ENCODE measurements at regions not wholly inside any gene's neighbourhood (a gene's known extent, or its start where the extent isn't known, plus 50 kb on each side); places are given as distances from the start of the nearest gene placed in this dataset.
"Not testable (repeated sequence)": the region's sequence is repeated elsewhere in the genome, so short reads cannot be mapped to it uniquely, and the experiment has no call there.

- not testable (repeated sequence) for DNase-seq
Observed at GRCh38 chrX:40788698-40789097, 53.4 kb upstream of the MED14 start.

GRCh38 chrX:40792433-40792832, 57.1 kb upstream of the MED14 start:
- DNase-seq, result no peak

GRCh38 chrX:40794829-40795130, 59.4 kb upstream of the MED14 start:
- DNase-seq, result not testable (repeated sequence)

GRCh38 chrX:40799745-40800144, 64.4 kb upstream of the MED14 start:
- not testable (repeated sequence) for DNase-seq

- DNase-seq, result no peak
Observed at GRCh38 chrX:40805404-40805803, 70.1 kb upstream of the MED14 start.

GRCh38 chrX:40806513-40807220, 71.3 kb upstream of the MED14 start:
- DNase-seq, result no peak

GRCh38 chrX:40807384-40807783, 72.0 kb upstream of the MED14 start:
- no peak for DNase-seq

- no peak for DNase-seq
Observed at GRCh38 chrX:40808203-40808602, 72.9 kb upstream of the MED14 start.

GRCh38 chrX:40809210-40809609, 73.9 kb upstream of the MED14 start:
- DNase-seq, result no peak

GRCh38 chrX:40815045-40815444, 79.7 kb upstream of the MED14 start:
- not testable (repeated sequence) for DNase-seq

GRCh38 chrX:40816906-40817305, 81.6 kb upstream of the MED14 start:
- no peak for DNase-seq

- DNase-seq, result no peak
Observed at GRCh38 chrX:40818236-40818635, 82.9 kb upstream of the MED14 start.

GRCh38 chrX:40821780-40822179, 86.4 kb upstream of the MED14 start:
- DNase-seq, result no peak

GRCh38 chrX:40827331-40827730, 92.0 kb upstream of the MED14 start:
- no peak for DNase-seq

GRCh38 chrX:40831750-40832149, 96.4 kb upstream of the MED14 start:
- no peak for DNase-seq

GRCh38 chrX:40832723-40833122, 97.4 kb upstream of the MED14 start:
- no peak for DNase-seq

GRCh38 chrX:40834225-40834624, 98.9 kb upstream of the MED14 start:
- DNase-seq, result no peak

- DNase-seq, result peak in 6 of 58 donors; percentile 0 to 16 (median 1)
Observed at GRCh38 chrX:40835526-40835925, 100.2 kb upstream of the MED14 start.

GRCh38 chrX:40843643-40844042, 108.3 kb upstream of the MED14 start:
- DNase-seq, result no peak

GRCh38 chrX:40844471-40844870, 109.1 kb upstream of the MED14 start:
- DNase-seq, result no peak

GRCh38 chrX:40845331-40845911, 110.1 kb upstream of the MED14 start:
- peak in 30 of 58 donors; percentile 0 to 33 (median 5) for DNase-seq

GRCh38 chrX:40849906-40850823, 114.8 kb upstream of the MED14 start:
- no peak for DNase-seq

Data from anterior cingulate cortex (tissue), 58 donors.